ENCODE measurements at regions not wholly inside any gene's neighbourhood (a gene's known extent, or its start where the extent isn't known, plus 50 kb on each side); places are given as distances from the start of the nearest gene placed in this dataset.

GRCh38 chr12:92619026-92619425 is 83.8 kb upstream of the PLEKHG7 start:
- no peak for TF ChIP-seq EHMT2 (IDR thresholded peaks at IDR 0.05; ENCODE audit: low read depth)
- TF ChIP-seq FOSB (CRISPR knock-in tag; IDR thresholded peaks at IDR 0.05) = no peak
- no peak for TF ChIP-seq USF2 (IDR thresholded peaks at IDR 0.05)
- TF ChIP-seq PBX3 (IDR thresholded peaks at IDR 0.05) = no peak
- no peak for TF ChIP-seq CTCF (IDR thresholded peaks at IDR 0.05)
- no peak for TF ChIP-seq REST (IDR thresholded peaks at IDR 0.05)
- TF ChIP-seq RNF2 (IDR thresholded peaks at IDR 0.05; ENCODE audit: borderline replicate concordance, low read depth) = no peak
- no peak for TF ChIP-seq JUN (IDR thresholded peaks at IDR 0.05)
- TF ChIP-seq RFX5 (IDR thresholded peaks at IDR 0.05) = no peak
- no peak for TF ChIP-seq POLR2A (IDR thresholded peaks at IDR 0.05; ENCODE audit: low read length)
- no peak for TF ChIP-seq MAFK (IDR thresholded peaks at IDR 0.05; ENCODE audit: partially characterized antibody)
- no peak for TF ChIP-seq MAX (IDR thresholded peaks at IDR 0.05)
- TF ChIP-seq RAD21 (conservative IDR thresholded peaks at IDR 0.05 in 1 of 2, IDR thresholded peaks at IDR 0.05 in 1 of 2) = no peak
- TF ChIP-seq BCL3 (IDR thresholded peaks at IDR 0.05) = no peak

All from A549 (cell line).